SKM-1 (cell line): ENCODE measurements at regions not wholly inside any gene's neighbourhood (a gene's known extent, or its start where the extent isn't known, plus 50 kb on each side); places are given as distances from the start of the nearest gene placed in this dataset.

ENCODE experiments used
- DNase-seq: peaks from one replicate; lab custom pipeline; 2025; ENCODE audit not compliant: unreplicated experiment; lab: John Stamatoyannopoulos, UW

DNA sequence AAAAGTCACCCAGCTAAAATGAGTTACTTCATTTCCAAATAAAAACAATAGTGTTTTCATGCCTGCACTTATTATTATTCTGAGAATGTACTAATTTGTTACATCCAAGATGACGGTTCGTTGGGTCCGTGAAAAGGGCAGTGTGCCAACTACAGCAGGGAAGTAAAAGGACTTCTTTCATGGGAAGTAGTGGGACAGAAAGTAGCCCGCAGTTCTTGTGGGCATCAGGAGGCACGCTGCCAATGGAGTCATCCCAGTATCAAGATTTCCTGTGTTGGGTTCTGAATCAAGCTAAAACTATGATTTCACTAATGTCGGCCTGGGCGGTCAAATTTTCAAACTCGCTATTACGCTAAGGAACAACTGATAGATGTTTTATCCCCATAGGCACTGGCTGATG, 254.5 kb upstream of the SOX2 start:
- DNase-seq: no peak

DNA sequence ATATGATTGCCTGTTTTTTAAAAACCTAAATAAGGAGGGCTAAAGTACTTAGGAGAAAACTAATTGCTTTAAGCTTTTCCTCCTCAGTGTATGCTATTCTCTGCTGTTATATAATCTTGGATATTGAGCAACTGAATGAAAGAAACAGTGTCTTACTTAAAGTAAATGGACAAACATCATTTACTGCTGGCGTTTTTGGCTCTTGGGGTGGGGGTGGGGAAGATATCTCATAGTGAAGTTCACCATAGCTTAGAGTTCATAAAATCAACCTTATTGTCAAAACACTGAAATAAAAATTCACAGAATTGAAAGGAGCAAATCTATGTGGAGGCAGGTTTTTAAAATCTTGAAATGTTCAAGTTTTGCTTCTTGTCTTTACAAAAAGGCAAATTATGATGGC, 256.4 kb upstream of the SOX2 start:
- no peak for DNase-seq

DNA sequence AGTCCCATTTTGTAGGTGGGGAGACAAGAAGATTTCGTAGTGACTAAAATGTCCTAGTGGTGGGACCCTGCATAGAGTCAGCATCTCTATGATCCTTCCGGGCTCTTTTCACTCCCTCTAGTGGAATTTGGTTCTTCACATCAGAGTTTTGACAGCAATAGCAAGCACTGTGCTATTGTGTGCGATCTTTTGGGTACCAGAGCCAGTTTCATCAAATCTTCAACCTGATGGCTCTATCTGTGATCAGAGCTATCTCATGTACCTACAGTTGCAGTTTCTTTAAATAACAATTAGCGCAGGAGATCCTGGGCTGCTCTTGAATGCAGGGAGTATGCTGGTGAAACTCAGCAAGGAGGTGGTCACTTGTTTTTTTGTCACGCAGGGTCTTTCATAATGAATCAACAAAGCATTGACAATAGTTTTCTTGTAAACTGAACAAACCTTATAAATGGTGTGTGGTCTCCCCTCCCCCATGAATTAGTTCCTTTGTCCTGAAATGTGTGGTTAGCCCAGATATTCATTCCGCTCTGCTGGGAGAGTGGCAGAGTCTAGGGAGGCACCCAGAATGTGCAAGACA, 257.2 kb upstream of the SOX2 start:
- DNase-seq: no peak

DNA sequence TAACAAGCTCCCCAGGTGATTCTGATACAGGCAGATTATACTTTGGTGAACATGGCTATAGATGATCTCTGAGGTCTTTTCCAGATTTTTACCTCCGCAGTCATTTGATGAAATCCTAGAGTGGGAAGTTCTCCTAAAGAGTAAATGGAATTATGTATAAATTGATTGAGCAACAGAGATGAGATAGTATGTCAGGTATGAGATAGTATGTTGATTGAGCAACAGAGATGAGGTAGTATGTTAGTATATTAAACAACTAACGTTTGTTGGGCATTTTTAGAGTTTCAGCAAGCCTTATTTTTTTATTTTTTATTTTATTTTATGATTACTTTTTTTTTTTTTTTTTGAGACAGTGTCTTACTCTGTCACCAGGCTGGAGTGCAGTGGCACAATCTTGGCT, 265.0 kb upstream of the SOX2 start:
- DNase-seq: no peak

DNA sequence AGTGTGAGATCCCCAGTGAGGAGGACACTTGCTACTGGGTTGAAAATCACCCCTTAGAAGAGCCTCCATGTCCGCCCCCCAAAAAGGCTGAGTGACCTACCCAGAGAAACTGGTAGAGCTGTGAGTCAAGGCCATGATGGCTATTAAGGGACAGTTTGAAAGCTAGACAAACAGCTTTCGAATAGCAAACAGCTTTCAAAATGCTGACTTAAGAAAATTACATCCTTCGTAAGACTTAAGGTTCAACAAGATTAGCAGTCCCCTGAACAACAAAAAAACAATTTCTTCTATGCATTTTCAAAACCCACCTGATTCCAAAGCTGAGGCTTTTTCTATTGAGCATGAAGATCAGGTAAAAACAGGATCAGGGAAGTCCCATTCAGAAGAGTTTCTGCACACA, 269.7 kb upstream of the SOX2 start:
- no peak for DNase-seq

DNA sequence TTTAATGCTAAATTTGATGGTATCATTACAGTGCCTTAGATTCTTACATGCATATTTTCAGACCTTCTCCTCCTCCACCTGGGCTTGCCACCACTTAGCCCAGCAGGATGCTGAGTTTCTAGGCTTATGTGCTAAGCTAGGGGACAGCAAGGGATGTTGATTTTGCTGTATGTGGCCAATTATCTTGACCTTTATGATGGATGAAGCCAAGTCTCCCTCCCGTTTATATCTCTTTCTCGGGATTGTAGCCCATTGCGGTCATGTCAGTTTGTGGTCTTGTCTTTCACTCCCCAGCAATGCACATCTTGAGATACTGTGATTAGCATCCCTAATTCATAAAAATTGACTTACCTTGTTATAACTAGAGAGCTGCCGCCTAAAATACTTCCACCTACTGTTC, 278.7 kb upstream of the SOX2 start:
- DNase-seq: no peak

DNA sequence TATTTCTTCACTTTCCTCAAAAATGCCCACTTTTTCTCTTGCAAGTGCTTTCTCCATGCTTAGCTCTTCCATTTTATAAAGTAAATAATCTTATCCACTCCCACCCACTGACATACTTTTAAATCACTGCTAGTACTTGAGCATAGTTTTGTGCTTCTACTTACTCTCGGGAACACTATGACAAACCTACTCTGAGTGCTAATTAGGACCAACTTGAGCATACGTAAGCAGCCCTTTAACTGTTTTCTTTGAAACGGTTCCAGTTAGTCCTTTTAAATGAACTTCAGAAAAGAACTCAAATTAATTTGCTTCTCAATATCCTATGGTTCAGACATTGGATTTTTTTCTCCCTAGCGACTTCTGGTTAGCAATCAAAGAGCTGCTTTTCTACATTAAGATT, 280.0 kb upstream of the SOX2 start:
- DNase-seq: no peak

DNA sequence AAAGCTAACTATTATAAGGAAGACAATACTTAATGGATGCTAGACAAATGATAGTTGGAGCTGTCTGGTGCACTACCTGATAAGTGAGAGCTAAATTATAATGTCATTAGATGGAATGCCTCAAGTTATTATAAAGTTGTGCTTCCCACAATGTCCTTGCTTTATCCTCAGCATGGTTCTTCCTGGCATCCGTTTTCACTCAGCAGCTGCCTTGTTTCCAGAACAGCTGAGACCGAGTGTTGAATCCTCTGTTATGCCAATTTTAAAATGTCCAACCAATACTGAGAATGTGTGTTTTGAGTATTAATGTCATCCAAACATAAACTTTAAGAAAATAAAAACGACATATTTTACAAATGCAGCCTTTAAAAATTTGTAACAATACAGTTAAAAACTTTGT, 286.7 kb upstream of the SOX2 start:
- no peak for DNase-seq

DNA sequence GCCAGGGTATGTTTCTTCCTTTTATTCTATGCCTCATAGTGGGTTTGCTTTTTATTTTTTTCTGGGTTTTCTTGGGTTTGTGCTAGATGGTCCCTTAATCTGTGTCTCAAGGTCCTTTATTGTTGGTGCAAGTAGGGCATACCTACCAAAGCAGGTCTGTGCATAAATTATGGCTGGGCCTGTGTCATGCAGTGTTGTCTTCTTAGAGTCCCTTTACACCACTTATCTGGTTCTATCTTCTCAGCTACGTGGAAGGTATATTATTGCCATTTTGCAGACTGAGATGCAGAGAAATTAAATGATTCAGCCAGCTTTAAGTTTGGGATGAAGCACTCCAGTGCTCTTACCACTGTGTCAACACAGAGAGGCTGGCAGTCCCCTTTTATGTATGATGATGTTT, 293.5 kb upstream of the SOX2 start:
- no peak for DNase-seq

DNA sequence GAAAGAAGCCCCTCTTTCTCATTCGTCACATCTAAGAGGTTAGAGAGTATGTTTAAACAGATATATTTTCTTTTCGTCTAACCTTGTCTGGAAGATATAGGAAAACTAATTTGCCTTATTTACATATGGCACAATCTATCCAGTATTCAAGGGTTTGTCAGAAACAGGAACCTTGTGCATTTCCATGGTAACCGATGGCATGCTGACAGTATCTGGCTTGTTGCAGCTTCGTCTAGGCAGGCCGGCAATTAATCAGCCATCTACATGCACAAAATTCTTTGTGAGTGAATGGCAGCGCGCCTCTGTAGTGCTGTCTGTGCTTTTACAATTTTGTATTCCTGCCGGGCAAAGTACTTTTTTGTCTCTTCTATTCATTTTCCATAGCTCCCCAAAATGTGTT, 294.0 kb upstream of the SOX2 start:
- DNase-seq: no peak

DNA sequence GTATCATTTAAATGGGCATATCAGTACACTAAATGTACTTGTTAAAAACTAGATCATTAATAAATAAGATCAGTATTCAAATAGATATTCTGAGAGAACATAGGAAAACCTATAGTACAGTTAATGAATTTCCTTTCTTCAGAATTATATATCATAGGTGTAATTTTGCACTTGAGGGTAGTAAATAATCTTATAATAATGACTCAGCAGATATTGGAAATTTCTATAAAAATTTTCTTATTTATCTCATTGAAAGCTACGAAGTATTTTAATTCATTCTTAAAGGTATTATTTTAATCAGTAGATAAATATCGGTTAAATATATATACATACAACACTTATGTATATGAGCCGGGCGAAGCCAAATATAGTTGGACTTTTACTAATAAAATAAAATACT, 300.9 kb upstream of the SOX2 start:
- DNase-seq: no peak

DNA sequence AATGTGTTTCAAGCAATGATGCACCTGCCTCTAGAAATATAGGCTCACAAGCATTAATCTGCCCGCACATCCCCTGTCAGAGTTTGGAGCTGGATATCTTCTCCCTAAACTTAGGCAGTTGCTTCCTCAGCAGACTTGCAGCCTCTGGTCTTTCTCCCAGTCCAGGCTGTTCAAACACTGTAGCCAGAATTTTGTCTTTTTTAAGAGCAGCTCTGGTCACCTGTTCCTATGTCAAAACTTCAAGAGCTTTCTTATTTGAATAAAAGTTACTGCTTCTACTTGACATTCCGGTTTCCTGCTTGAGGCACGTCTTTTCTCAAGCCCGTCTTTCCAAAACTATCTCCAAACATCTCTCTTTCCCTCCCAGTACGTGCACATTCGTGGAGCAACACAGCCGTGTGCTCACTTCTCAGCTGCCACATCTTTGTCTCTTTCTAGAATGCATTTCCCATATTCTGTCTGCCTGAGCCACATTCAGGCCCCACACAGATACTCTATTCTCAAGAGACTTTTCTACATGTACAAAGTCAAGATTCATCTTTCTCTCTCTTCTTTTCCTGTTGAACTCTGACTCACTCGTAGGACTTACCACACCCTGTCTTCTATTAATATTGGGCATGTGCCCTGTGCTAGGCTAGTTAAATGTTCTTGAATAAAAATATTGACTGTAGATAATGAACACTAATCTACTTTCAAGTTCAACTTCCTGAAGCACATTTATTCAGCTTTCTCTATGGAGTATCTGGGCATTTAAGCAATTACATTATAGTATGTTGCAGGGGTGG, 307.7 kb upstream of the SOX2 start:
- no peak for DNase-seq

DNA sequence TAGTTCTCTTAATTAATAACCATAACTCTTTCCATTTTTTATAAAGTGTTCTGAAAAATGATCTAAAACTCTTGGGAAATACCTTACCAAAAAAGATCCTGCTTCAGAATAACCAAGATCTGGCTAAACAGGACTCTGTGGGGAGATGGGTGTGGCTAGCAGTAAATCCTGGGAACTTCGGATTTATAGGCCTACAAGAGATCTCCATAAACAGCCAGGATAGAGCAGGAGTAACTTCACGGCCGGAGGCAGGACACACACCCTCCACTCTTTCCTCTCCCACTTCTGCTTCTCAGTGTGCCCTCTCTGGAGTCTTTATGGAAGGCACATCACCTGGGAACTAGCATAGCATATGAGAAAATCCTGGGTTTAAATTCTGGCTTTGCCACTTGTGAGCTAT, 309.4 kb upstream of the SOX2 start:
- DNase-seq: no peak

DNA sequence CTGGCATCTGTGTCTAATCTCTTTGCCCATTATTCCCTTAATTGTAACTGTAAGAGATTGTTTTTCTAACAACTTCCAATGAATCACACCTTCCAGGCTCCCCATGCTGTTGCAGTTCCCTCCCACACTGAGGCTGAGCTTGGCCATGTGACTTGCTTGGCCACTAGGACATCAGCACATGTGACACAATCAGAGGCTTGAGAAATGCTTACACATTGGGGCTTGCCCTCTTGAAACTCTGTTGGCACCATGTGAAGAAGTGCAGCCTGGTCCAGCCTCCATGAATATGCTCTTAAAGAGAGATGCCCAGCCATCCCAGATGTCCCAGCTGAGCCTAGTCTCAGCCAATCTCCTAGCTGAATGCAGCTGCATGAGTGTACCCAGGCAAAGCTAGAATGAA, 326.8 kb upstream of the SOX2 start:
- DNase-seq: no peak

DNA sequence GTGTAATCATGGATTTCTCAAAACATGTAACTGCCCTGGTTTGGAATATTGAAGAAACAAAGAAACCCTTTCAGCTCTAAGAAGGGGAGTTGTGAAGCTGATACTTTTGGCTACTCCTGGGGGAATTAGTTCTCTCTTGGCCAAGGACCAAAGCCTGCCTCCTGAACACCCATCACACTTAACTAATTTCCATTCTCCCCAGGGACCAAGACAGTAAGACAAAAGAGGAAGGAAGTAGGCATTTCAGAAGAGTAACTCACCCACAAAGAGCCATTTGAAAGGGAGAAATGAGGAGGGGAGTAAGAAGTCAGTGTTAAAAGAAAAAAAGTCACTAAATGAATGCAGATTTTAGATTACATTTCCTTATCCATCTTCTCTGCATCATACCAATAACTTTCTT, 328.0 kb upstream of the SOX2 start:
- DNase-seq: peak; percentile 81

DNA sequence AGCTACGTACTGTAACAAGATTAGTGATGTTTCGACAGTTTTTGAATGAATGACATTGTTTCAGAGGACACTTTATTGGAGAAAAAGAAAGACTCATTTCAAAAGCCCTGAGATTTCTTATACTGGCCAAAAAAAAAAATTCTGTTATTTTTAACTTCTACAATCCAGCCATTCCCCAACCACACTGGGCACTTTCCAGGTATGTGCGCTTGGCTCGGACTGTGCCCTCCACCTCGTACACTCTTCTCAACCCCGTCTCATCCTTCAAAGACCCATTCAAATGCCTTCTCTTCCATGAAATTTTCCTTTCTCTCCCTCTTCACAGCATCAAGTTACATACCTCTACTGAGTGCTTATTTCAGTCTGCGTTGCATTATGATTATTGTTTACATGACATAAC, 328.5 kb upstream of the SOX2 start:
- no peak for DNase-seq

DNA sequence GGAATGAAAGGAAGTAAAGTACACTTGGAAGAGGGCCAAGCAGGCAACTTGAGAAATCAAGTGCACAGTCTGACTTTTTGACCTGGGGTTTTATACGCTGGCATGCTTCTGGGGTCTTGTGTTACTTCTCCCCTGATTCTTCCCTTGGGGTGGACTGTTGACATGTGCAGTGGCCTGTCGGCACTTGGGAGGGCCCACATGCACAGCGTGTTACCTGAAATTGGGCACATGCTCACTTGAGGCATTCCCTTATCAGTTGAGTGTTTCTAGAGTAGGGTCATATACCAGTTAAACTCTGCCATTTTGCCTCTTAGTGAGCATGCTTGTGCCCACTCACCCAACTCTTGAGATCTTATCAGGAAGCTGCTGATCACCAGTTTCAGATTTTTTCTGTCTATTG, 329.1 kb upstream of the SOX2 start:
- no peak for DNase-seq

DNA sequence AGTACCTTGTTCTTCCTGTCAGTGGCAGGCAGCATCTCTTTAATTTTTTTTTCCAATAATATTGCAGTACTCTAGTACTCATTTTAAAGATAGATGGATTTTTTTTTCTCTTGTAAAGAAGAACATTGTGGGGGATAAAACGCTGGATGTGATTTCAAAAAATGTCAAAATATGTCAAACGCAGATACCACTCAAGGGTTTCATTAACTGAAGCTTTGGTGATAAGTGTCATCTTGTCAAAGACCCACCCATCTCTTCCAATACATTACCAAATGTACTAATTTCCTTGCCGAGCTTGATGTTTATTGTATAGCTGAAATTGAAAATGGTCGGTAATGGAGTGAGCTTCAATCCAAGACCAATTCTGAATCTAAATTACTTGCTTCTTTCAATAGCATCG, 332.4 kb upstream of the SOX2 start:
- no peak for DNase-seq

DNA sequence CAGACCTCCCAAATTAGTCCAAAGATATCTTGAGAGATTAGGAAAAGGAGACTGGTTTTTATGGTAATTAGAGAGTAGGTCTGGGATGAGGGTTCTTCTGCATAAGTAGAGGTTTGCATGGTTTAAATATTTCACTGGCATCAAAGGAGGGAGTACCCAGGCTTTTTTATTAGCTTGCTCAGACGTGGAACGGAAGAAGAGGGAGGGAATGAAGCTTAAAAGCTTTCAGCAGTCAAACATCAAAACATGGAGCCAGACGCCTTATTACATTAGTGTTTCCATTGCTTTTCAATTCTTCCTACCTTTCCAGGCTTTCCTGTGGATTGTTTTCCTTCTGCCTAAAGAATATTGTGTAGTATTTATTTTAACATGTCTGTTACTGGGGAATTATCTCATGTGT, 342.1 kb upstream of the SOX2 start:
- no peak for DNase-seq

DNA sequence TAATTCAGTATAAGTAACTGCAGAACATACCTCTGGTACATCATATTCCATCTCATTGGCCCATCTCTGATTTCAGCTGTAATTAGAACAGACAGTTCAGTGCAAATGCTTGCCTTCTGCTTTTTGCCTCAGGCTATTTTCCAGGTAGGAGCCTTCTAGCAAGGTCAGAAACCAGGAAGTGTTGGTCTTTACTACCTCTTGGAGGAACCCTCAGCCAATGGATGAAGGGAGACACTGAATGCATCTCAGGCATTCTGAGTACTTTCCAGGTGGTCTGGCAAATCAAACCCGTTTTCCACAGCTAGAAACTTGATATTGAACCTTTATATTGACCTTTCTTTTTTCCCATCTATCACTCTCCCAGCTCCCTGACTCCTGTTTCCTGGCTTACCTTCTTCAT, 348.5 kb upstream of the SOX2 start:
- no peak for DNase-seq

DNA sequence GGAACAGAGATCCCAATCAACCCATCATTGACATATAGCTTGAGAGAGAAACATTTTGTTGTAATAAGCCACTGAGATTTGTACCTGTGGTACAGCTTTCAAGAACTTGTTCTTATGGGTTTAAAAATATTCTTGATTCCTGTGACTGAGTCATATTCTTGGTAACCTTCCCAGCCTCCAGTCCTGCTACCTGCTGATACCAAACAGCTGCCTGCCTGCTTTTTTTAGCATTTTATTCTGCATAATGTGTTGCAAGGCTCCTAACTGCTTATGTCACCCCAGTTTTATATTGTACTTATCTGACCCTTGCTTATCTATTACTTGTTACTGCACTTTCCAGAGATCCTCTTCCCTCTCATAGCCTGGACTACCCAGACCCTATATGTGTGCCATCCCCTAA, 349.3 kb upstream of the SOX2 start:
- no peak for DNase-seq

DNA sequence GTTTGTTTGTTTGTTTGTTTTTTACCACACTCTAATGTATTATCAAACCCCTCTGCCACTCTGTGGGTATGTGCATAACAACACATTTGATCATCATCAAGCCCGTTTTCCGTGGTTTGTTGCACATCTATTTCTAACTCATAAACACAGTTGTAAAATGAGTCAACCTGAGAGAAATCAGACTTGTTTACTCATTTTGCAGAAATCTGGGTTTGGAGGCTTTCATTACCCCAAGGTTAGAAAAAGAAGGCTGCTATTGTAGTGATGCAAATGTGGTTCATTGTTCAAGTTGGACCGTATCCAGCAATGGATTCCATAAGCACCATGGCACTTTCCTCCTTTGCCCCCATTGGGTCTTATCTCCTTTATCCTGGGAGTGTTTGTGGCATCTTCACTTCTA, 353.2 kb upstream of the SOX2 start:
- no peak for DNase-seq

DNA sequence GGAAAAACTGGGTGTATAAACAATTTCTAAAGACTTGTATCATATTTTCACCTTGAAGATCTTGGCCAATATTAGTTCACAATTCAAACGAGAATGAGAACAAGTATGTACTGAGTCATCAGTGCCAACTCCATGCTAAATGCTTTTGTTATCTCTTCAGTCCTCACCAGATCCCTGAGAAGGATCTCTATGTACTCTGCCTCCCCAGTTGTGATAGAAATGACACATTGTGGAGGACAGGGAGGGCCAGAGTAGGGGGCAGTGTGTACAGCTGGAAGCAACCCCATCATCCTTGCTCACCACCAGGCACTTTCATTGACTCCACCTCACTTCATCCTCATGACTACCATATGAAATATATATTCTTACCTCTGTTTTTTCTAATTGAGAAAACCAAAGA, 353.7 kb upstream of the SOX2 start:
- no peak for DNase-seq
